NB4 (cell line): ENCODE measurements at regions not wholly inside any gene's neighbourhood (a gene's known extent, or its start where the extent isn't known, plus 50 kb on each side); places are given as distances from the start of the nearest gene placed in this dataset.

Source experiments
- CTCF ChIP-seq: IDR thresholded peaks from one replicate; pipeline ENCODE4 v1.5.1; 2012; ENCODE audit warnings: low read depth, low read length
- MAX ChIP-seq: IDR thresholded peaks from 2 replicates; pipeline ENCODE4 v1.6.1; 2011; ENCODE audit warnings: low read depth, low read length
- POLR2A ChIP-seq: IDR thresholded peaks from 2 replicates; pipeline ENCODE4 v1.6.1; 2011; ENCODE audit warnings: mild to moderate bottlenecking; ENCODE audit not compliant: insufficient read length; ENCODE audit errors: extremely low read depth

- TF ChIP-seq CTCF: no peak
- TF ChIP-seq POLR2A: no peak
- TF ChIP-seq MAX: no peak
These were observed 53.7 kb upstream of the IRF2 start for GRCh38 chr4:184528051-184528450.
